GM23338 (cell line): ENCODE measurements at regions not wholly inside any gene's neighbourhood (a gene's known extent, or its start where the extent isn't known, plus 50 kb on each side); places are given as distances from the start of the nearest gene placed in this dataset.

Source experiments
- ATAC-seq: fragments of 200-7000 bp; cut with Tn5 transposase; 3 replicates; pipeline ENCODE4 v1.9.1; 2020
- DNase-seq: peaks from one replicate; pipeline ENCODE4 v3.0.0-alpha.2; 2015; ENCODE audit warnings: low spot score
- H2AFZ ChIP-seq: fragments of 200-600 bp; sonication (generic); 2 replicates; pipeline ENCODE4 v1.8.0; 2016; ENCODE audit warnings: antibody characterized with exemption, mild to moderate bottlenecking, moderate library complexity
- H3F3A ChIP-seq: fragments of 200-600 bp; sonication (generic); replicated peaks from 2 replicates; pipeline ENCODE4 v1.8.0; 2017; ENCODE audit warnings: antibody characterized with exemption, mixed run types, low read depth
- H3K27ac ChIP-seq: fragments of 200-600 bp; sonication (generic); 2 replicates; pipeline ENCODE4 v1.6.1; 2016; ENCODE audit warnings: low read depth
- H3K27me3 ChIP-seq: fragments of 200-600 bp; sonication (generic); 2 replicates; pipeline ENCODE4 v1.8.0; 2016; ENCODE audit warnings: mild to moderate bottlenecking, mixed run types, moderate library complexity; ENCODE audit not compliant: insufficient read depth
- H3K36me3 ChIP-seq: fragments of 200-600 bp; sonication (generic); 2 replicates; pipeline ENCODE4 v1.8.0; 2016; ENCODE audit warnings: mild to moderate bottlenecking; ENCODE audit not compliant: insufficient read depth
- H3K4me1 ChIP-seq: fragments of 200-600 bp; sonication (generic); 2 replicates; pipeline ENCODE4 v1.8.0; 2016; ENCODE audit warnings: mild to moderate bottlenecking, moderate library complexity; ENCODE audit not compliant: insufficient read depth
- H3K4me2 ChIP-seq: fragments of 200-600 bp; sonication (generic); 2 replicates; pipeline ENCODE4 v1.7.1; 2017; ENCODE audit warnings: mixed run types
- H3K4me3 ChIP-seq: fragments of 200-600 bp; sonication (generic); 2 replicates; pipeline ENCODE4 v1.6.1; 2016; ENCODE audit warnings: mixed run types
- H3K79me2 ChIP-seq: fragments of 200-600 bp; sonication (generic); replicated peaks from 2 replicates; pipeline ENCODE4 v1.8.0; 2017; ENCODE audit warnings: mild to moderate bottlenecking; ENCODE audit not compliant: insufficient read depth
- H3K9me2 ChIP-seq: fragments of 200-600 bp; sonication (generic); 2 replicates; pipeline ENCODE4 v1.8.0; 2017; ENCODE audit not compliant: insufficient read depth
- H4K20me1 ChIP-seq: fragments of 200-600 bp; sonication (generic); replicated peaks from 2 replicates; pipeline ENCODE4 v1.8.0; 2017; ENCODE audit warnings: mild to moderate bottlenecking; ENCODE audit not compliant: insufficient read depth
- H3K27ac Mint-ChIP-seq: 2 replicates; pipeline ENCODE4 v1.8.0; 2020; ENCODE audit warnings: inconsistent platforms, mild to moderate bottlenecking, moderate library complexity, mixed read lengths
- H3K27me3 Mint-ChIP-seq: 3 replicates; pipeline ENCODE4 v1.8.0; 2022; ENCODE audit warnings: low read depth, mild to moderate bottlenecking, moderate library complexity, mixed read lengths, inconsistent platforms; ENCODE audit not compliant: insufficient read depth, poor library complexity
- H3K36me3 Mint-ChIP-seq: 3 replicates; pipeline ENCODE4 v1.8.0; 2021; ENCODE audit warnings: low read depth, mild to moderate bottlenecking, inconsistent platforms, moderate library complexity, mixed read lengths
- H3K4me1 Mint-ChIP-seq: 3 replicates; pipeline ENCODE4 v1.8.0; 2020; ENCODE audit warnings: mild to moderate bottlenecking, inconsistent platforms, mixed read lengths
- H3K4me3 Mint-ChIP-seq: 3 replicates; pipeline ENCODE4 v1.8.0; 2021; ENCODE audit warnings: moderate library complexity, mild to moderate bottlenecking, inconsistent platforms, mixed read lengths
- H3K9me3 Mint-ChIP-seq: 3 replicates; pipeline ENCODE4 v1.8.0; 2020; ENCODE audit warnings: moderate library complexity, mild to moderate bottlenecking, inconsistent platforms, mixed read lengths
- CREB1 ChIP-seq: fragments of 250-450 bp; sonication (Bioruptor Pico); IDR thresholded peaks from 2 replicates; pipeline ENCODE4 v1.5.0; 2020; ENCODE audit warnings: low read depth, mild to moderate bottlenecking, moderate library complexity
- EZH2 ChIP-seq: fragments of 200-600 bp; sonication (generic); IDR thresholded peaks from one replicate; pipeline ENCODE4 v1.8.0; 2017; ENCODE audit warnings: antibody characterized with exemption, mild to moderate bottlenecking, low read depth; ENCODE audit not compliant: unreplicated experiment
- EZH2phosphoT487 ChIP-seq: fragments of 200-600 bp; sonication (generic); IDR thresholded peaks from one replicate; pipeline ENCODE4 v1.8.1; 2018; ENCODE audit warnings: antibody characterized with exemption; ENCODE audit not compliant: unreplicated experiment
- JUNB ChIP-seq: IDR thresholded peaks from one replicate; pipeline ENCODE4 v1.6.1; 2016; ENCODE audit warnings: antibody characterized with exemption; ENCODE audit not compliant: unreplicated experiment
- NANOG ChIP-seq: IDR thresholded peaks from 2 replicates; pipeline ENCODE4 v1.6.1; 2016; ENCODE audit warnings: antibody characterized with exemption, borderline replicate concordance
- POLR2AphosphoS5 ChIP-seq: IDR thresholded peaks from 2 replicates; pipeline ENCODE4 v1.6.1; 2016; ENCODE audit warnings: antibody characterized with exemption, low read depth
- STAT1 ChIP-seq: IDR thresholded peaks from one replicate; pipeline ENCODE4 v1.6.1; 2016; ENCODE audit warnings: antibody characterized with exemption; ENCODE audit not compliant: unreplicated experiment
- ZNF114 ChIP-seq: fragments of 250-450 bp; sonication (Bioruptor Pico); IDR thresholded peaks from 2 replicates; pipeline ENCODE4 v1.5.0; 2020; ENCODE audit warnings: mild to moderate bottlenecking, moderate library complexity
- ZNF331 ChIP-seq: fragments of 250-450 bp; sonication (Bioruptor Pico); IDR thresholded peaks from 2 replicates; pipeline ENCODE4 v1.5.0; 2020; ENCODE audit warnings: low read depth, mild to moderate bottlenecking, moderate library complexity
- TF ChIP-seq, protein P1 (sequence below): IDR thresholded peaks from one replicate; pipeline ENCODE4 v1.6.1; 2018; ENCODE audit warnings: antibody characterized with exemption; ENCODE audit not compliant: unreplicated experiment
- TF ChIP-seq, protein P2 (sequence below): IDR thresholded peaks from 2 replicates; pipeline ENCODE4 v1.6.1; 2016; ENCODE audit warnings: antibody characterized with exemption
- TF ChIP-seq, protein P3 (sequence below): fragments of 250-450 bp; sonication (Bioruptor Pico); IDR thresholded peaks from 2 replicates; pipeline ENCODE4 v1.5.0; 2020; ENCODE audit warnings: mild to moderate bottlenecking, moderate library complexity
- TF ChIP-seq, protein P4 (sequence below), 2 experiments: fragments of 200-600 bp in 1 of 2; sonication (generic) in 1 of 2; conservative IDR thresholded peaks; 2 replicates each; pipeline versions ENCODE4 v1.5.1 to v1.6.1; 2016 to 2017; ENCODE audit warnings: antibody characterized with exemption in 2 of 2, low read depth in 2 of 2, mild to moderate bottlenecking in 2 of 2, moderate library complexity in 1 of 2

DNA sequence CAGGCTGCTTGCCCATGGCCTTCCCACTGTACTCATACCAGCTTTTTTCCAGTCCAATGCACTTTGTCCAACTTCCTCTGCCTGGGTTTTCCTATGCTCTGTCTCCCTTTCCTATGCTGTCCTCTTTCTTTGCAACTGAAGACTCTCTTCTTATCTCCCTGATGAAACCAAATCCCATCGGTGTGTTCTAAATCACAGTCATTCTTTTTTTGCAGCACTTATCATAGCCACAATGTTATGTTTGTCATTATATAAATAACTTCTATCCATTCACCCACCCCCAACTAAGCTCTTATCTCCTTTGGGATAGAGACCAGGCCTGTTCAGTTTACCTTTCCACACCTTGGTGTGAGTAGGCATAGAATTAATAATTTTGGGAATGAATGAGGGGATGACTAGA, 121.0 kb downstream of the GPX5 start:
- Histone ChIP-seq H3K27ac (no peak overlapping the region), H3K4me1 (peaks cover 8% of the 10 kb centered on the region; the same call in 1 of the 2 replicates), H3K4me2 (no peak overlapping the region), H3K36me3 (no peaks in the 10 kb centered on the region), H3K79me2 (no peaks in the 10 kb centered on the region), H4K20me1 (no peaks in the 10 kb centered on the region), H3K9me2 (no peaks in the 10 kb centered on the region), H3K27me3 (peaks cover 5% of the 10 kb centered on the region; the same call in 1 of the 2 replicates), H3F3A (no peaks in the 10 kb centered on the region; the same call in 1 of the 2 replicates), H2AFZ (no peak overlapping the region), H3K4me3 (no peak overlapping the region)
- DNase-seq, result no peak
- no peak overlapping the region for H3K4me3 Mint-ChIP-seq
- H3K27me3 Mint-ChIP-seq, result peaks cover 11% of the 10 kb centered on the region
- H3K4me1 Mint-ChIP-seq, result no peaks in the 10 kb centered on the region
- H3K36me3 Mint-ChIP-seq, result no peaks in the 10 kb centered on the region
- ATAC-seq, result no peak
- H3K27ac Mint-ChIP-seq, result no peak overlapping the region
- TF ChIP-seq ZNF114 (CRISPR knock-in tag) (no peak), EZH2phosphoT487 (no peak), EZH2 (no peak), ZNF331 (CRISPR knock-in tag) (no peak), STAT1 (no peak), NANOG (no peak), CREB1 (CRISPR knock-in tag) (no peak), JUNB (no peak), POLR2AphosphoS5 (no peak)
- TF ChIP-seq, protein P1, sequence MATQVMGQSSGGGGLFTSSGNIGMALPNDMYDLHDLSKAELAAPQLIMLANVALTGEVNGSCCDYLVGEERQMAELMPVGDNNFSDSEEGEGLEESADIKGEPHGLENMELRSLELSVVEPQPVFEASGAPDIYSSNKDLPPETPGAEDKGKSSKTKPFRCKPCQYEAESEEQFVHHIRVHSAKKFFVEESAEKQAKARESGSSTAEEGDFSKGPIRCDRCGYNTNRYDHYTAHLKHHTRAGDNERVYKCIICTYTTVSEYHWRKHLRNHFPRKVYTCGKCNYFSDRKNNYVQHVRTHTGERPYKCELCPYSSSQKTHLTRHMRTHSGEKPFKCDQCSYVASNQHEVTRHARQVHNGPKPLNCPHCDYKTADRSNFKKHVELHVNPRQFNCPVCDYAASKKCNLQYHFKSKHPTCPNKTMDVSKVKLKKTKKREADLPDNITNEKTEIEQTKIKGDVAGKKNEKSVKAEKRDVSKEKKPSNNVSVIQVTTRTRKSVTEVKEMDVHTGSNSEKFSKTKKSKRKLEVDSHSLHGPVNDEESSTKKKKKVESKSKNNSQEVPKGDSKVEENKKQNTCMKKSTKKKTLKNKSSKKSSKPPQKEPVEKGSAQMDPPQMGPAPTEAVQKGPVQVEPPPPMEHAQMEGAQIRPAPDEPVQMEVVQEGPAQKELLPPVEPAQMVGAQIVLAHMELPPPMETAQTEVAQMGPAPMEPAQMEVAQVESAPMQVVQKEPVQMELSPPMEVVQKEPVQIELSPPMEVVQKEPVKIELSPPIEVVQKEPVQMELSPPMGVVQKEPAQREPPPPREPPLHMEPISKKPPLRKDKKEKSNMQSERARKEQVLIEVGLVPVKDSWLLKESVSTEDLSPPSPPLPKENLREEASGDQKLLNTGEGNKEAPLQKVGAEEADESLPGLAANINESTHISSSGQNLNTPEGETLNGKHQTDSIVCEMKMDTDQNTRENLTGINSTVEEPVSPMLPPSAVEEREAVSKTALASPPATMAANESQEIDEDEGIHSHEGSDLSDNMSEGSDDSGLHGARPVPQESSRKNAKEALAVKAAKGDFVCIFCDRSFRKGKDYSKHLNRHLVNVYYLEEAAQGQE, result no peak
- TF ChIP-seq, protein P2, sequence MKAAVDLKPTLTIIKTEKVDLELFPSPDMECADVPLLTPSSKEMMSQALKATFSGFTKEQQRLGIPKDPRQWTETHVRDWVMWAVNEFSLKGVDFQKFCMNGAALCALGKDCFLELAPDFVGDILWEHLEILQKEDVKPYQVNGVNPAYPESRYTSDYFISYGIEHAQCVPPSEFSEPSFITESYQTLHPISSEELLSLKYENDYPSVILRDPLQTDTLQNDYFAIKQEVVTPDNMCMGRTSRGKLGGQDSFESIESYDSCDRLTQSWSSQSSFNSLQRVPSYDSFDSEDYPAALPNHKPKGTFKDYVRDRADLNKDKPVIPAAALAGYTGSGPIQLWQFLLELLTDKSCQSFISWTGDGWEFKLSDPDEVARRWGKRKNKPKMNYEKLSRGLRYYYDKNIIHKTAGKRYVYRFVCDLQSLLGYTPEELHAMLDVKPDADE, result no peak
- TF ChIP-seq, protein P3, sequence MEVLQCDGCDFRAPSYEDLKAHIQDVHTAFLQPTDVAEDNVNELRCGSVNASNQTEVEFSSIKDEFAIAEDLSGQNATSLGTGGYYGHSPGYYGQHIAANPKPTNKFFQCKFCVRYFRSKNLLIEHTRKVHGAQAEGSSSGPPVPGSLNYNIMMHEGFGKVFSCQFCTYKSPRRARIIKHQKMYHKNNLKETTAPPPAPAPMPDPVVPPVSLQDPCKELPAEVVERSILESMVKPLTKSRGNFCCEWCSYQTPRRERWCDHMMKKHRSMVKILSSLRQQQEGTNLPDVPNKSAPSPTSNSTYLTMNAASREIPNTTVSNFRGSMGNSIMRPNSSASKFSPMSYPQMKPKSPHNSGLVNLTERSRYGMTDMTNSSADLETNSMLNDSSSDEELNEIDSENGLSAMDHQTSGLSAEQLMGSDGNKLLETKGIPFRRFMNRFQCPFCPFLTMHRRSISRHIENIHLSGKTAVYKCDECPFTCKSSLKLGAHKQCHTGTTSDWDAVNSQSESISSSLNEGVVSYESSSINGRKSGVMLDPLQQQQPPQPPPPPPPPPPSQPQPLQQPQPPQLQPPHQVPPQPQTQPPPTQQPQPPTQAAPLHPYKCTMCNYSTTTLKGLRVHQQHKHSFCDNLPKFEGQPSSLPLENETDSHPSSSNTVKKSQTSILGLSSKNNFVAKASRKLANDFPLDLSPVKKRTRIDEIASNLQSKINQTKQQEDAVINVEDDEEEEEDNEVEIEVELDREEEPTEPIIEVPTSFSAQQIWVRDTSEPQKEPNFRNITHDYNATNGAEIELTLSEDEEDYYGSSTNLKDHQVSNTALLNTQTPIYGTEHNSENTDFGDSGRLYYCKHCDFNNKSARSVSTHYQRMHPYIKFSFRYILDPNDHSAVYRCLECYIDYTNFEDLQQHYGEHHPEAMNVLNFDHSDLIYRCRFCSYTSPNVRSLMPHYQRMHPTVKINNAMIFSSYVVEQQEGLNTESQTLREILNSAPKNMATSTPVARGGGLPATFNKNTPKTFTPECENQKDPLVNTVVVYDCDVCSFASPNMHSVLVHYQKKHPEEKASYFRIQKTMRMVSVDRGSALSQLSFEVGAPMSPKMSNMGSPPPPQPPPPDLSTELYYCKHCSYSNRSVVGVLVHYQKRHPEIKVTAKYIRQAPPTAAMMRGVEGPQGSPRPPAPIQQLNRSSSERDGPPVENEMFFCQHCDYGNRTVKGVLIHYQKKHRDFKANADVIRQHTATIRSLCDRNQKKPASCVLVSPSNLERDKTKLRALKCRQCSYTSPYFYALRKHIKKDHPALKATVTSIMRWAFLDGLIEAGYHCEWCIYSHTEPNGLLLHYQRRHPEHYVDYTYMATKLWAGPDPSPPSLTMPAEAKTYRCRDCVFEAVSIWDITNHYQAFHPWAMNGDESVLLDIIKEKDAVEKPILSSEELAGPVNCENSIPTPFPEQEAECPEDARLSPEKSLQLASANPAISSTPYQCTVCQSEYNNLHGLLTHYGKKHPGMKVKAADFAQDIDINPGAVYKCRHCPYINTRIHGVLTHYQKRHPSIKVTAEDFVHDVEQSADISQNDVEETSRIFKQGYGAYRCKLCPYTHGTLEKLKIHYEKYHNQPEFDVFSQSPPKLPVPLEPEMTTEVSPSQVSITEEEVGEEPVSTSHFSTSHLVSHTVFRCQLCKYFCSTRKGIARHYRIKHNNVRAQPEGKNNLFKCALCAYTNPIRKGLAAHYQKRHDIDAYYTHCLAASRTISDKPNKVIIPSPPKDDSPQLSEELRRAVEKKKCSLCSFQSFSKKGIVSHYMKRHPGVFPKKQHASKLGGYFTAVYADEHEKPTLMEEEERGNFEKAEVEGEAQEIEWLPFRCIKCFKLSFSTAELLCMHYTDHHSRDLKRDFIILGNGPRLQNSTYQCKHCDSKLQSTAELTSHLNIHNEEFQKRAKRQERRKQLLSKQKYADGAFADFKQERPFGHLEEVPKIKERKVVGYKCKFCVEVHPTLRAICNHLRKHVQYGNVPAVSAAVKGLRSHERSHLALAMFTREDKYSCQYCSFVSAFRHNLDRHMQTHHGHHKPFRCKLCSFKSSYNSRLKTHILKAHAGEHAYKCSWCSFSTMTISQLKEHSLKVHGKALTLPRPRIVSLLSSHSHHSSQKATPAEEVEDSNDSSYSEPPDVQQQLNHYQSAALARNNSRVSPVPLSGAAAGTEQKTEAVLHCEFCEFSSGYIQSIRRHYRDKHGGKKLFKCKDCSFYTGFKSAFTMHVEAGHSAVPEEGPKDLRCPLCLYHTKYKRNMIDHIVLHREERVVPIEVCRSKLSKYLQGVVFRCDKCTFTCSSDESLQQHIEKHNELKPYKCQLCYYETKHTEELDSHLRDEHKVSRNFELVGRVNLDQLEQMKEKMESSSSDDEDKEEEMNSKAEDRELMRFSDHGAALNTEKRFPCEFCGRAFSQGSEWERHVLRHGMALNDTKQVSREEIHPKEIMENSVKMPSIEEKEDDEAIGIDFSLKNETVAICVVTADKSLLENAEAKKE (CRISPR knock-in tag), result no peak
- TF ChIP-seq, protein P4, sequence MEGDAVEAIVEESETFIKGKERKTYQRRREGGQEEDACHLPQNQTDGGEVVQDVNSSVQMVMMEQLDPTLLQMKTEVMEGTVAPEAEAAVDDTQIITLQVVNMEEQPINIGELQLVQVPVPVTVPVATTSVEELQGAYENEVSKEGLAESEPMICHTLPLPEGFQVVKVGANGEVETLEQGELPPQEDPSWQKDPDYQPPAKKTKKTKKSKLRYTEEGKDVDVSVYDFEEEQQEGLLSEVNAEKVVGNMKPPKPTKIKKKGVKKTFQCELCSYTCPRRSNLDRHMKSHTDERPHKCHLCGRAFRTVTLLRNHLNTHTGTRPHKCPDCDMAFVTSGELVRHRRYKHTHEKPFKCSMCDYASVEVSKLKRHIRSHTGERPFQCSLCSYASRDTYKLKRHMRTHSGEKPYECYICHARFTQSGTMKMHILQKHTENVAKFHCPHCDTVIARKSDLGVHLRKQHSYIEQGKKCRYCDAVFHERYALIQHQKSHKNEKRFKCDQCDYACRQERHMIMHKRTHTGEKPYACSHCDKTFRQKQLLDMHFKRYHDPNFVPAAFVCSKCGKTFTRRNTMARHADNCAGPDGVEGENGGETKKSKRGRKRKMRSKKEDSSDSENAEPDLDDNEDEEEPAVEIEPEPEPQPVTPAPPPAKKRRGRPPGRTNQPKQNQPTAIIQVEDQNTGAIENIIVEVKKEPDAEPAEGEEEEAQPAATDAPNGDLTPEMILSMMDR (conservative IDR thresholded peaks at IDR 0.05; ENCODE audit: low read depth in 2 of 2), result no peak
- H3K9me3 Mint-ChIP-seq, result peaks cover 9% of the 10 kb centered on the region; the same call in 2 of the 3 replicates
